Neural crest cell (in vitro differentiated cells): ENCODE measurements at regions not wholly inside any gene's neighbourhood (a gene's known extent, or its start where the extent isn't known, plus 50 kb on each side); places are given as distances from the start of the nearest gene placed in this dataset.
A peak's percentile ranks its signal among the peaks of the same experiment; 100 is the strongest.

Source experiments
- DNase-seq: peaks from one replicate; pipeline ENCODE4 v3.0.0; 2021; ENCODE audit warnings: low read depth, mixed read lengths, low spot score
- H3K27ac Mint-ChIP-seq: one replicate; pipeline ENCODE4 v1.8.0; 2021; ENCODE audit warnings: mild to moderate bottlenecking, mixed read lengths; ENCODE audit not compliant: unreplicated experiment
- H3K27me3 Mint-ChIP-seq: 2 replicates; pipeline ENCODE4 v1.8.0; 2021; ENCODE audit warnings: low read depth, mild to moderate bottlenecking, mixed read lengths
- H3K36me3 Mint-ChIP-seq: 2 replicates; pipeline ENCODE4 v1.8.0; 2021; ENCODE audit warnings: low read depth, mild to moderate bottlenecking, mixed read lengths
- H3K4me1 Mint-ChIP-seq: 2 replicates; pipeline ENCODE4 v1.8.0; 2021; ENCODE audit warnings: mixed read lengths
- H3K4me3 Mint-ChIP-seq: one replicate; pipeline ENCODE4 v1.8.0; 2021; ENCODE audit warnings: mild to moderate bottlenecking, mixed read lengths
- H3K9me3 Mint-ChIP-seq: 2 replicates; pipeline ENCODE4 v1.8.0; 2021; ENCODE audit warnings: mixed read lengths
- CTCF ChIP-seq: fragments of 200-600 bp; sonication (generic); conservative IDR thresholded peaks from 2 replicates; pipeline ENCODE4 v1.5.0; 2021; ENCODE audit warnings: antibody characterized with exemption, mild to moderate bottlenecking

- H3K4me3 Mint-ChIP-seq: no peak overlapping the region
- H3K36me3 Mint-ChIP-seq: no peaks in the 10 kb centered on the region
- TF ChIP-seq CTCF: no peak
- peaks cover 7% of the 10 kb centered on the region for H3K4me1 Mint-ChIP-seq
- peaks cover 12% of the 10 kb centered on the region for H3K27me3 Mint-ChIP-seq
- DNase-seq: no peak
- H3K27ac Mint-ChIP-seq: peak overlapping the region; percentile 68
- no peaks in the 10 kb centered on the region for H3K9me3 Mint-ChIP-seq
Measured at GRCh38 chr21:41597227-41597626, 89.3 kb upstream of the TMPRSS2 start.

GRCh38 chr21:41596241-41596925, 88.4 kb upstream of the TMPRSS2 start:
- Mint-ChIP-seq H3K27me3 (peaks cover 12% of the 10 kb centered on the region), H3K4me1 (peaks cover under 1% of the 10 kb centered on the region), H3K27ac (no peak overlapping the region), H3K9me3 (no peaks in the 10 kb centered on the region), H3K36me3 (no peaks in the 10 kb centered on the region), H3K4me3 (no peak overlapping the region)
- no peak for TF ChIP-seq CTCF
- no peak for DNase-seq

GRCh38 chr21:41594268-41594667, 86.3 kb upstream of the TMPRSS2 start:
- no peaks in the 10 kb centered on the region for H3K9me3 Mint-ChIP-seq
- TF ChIP-seq CTCF: no peak
- H3K27me3 Mint-ChIP-seq: peaks cover 12% of the 10 kb centered on the region
- H3K4me3 Mint-ChIP-seq: no peak overlapping the region
- no peaks in the 10 kb centered on the region for H3K36me3 Mint-ChIP-seq
- no peak for DNase-seq
- no peaks in the 10 kb centered on the region for H3K4me1 Mint-ChIP-seq
- H3K27ac Mint-ChIP-seq: no peak overlapping the region

- peaks cover 12% of the 10 kb centered on the region for H3K27me3 Mint-ChIP-seq
- H3K9me3 Mint-ChIP-seq: peaks cover 2% of the 10 kb centered on the region
- H3K36me3 Mint-ChIP-seq: no peaks in the 10 kb centered on the region
- no peak overlapping the region for H3K27ac Mint-ChIP-seq
- DNase-seq: no peak
- H3K4me1 Mint-ChIP-seq: no peaks in the 10 kb centered on the region
- H3K4me3 Mint-ChIP-seq: no peak overlapping the region
- no peak for TF ChIP-seq CTCF
Measured at GRCh38 chr21:41593760-41594138, 85.8 kb upstream of the TMPRSS2 start.

- no peak overlapping the region for H3K27ac Mint-ChIP-seq
- no peaks in the 10 kb centered on the region for H3K4me1 Mint-ChIP-seq
- H3K27me3 Mint-ChIP-seq: peaks cover 12% of the 10 kb centered on the region
- peaks cover 5% of the 10 kb centered on the region for H3K9me3 Mint-ChIP-seq
- no peak for TF ChIP-seq CTCF
- DNase-seq: no peak
- H3K36me3 Mint-ChIP-seq: no peaks in the 10 kb centered on the region
- H3K4me3 Mint-ChIP-seq: no peak overlapping the region
Measured at GRCh38 chr21:41593051-41593759, 85.2 kb upstream of the TMPRSS2 start.
